ENCODE measurements at regions not wholly inside any gene's neighbourhood (a gene's known extent, or its start where the extent isn't known, plus 50 kb on each side); places are given as distances from the start of the nearest gene placed in this dataset.

GRCh38 chr9:96078897-96079490 lies 203.5 kb downstream of the ERCC6L2 start:
- TF ChIP-seq POLR2AphosphoS5 (IDR thresholded peaks at IDR 0.05) (no peak), CTCF (IDR thresholded peaks at IDR 0.05) (no peak), EP300 (IDR thresholded peaks at IDR 0.05) (no peak)
